ENCODE measurements at regions not wholly inside any gene's neighbourhood (a gene's known extent, or its start where the extent isn't known, plus 50 kb on each side); places are given as distances from the start of the nearest gene placed in this dataset.
"Not testable (repeated sequence)": the region's sequence is repeated elsewhere in the genome, so short reads cannot be mapped to it uniquely, and the experiment has no call there.

DNA sequence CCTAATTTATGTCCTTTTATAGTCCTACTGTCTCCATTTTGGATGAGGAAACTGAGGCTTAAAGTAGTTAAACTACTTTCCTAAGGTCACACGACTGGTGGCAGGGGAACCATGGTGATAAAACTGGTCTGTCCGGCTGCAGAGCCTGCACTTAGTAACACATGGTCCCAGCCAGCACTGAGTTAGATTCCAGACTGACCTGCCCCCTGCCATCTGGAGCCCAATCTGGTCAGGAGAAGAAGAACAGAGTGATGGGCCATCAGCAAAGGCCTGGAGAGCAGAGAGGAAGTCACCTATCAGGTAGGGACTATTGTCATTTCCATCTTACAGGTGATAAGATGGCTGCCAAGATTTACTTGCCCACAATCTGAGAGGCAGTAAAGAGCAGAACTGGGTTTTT, 86.6 kb upstream of the SLC25A48 start:
- no peak for ATAC-seq
- Histone ChIP-seq H3K36me3 (no peaks in the 10 kb centered on the region), H3K27me3 (no peaks in the 10 kb centered on the region), H3K27ac (no peak overlapping the region), H3K4me1 (no peaks in the 10 kb centered on the region), H3K4me3 (no peak overlapping the region), H3K9me3 (no peaks in the 10 kb centered on the region)
- 31% methylated on average over 2 of the region's 2 CpGs for WGBS (ENCODE audit: insufficient coverage, low coverage, low lambda C conversion rate, missing lambda C conversion rate)
- TF ChIP-seq POLR2A (IDR thresholded peaks at IDR 0.05), result no peak
- TF ChIP-seq, protein P1, sequence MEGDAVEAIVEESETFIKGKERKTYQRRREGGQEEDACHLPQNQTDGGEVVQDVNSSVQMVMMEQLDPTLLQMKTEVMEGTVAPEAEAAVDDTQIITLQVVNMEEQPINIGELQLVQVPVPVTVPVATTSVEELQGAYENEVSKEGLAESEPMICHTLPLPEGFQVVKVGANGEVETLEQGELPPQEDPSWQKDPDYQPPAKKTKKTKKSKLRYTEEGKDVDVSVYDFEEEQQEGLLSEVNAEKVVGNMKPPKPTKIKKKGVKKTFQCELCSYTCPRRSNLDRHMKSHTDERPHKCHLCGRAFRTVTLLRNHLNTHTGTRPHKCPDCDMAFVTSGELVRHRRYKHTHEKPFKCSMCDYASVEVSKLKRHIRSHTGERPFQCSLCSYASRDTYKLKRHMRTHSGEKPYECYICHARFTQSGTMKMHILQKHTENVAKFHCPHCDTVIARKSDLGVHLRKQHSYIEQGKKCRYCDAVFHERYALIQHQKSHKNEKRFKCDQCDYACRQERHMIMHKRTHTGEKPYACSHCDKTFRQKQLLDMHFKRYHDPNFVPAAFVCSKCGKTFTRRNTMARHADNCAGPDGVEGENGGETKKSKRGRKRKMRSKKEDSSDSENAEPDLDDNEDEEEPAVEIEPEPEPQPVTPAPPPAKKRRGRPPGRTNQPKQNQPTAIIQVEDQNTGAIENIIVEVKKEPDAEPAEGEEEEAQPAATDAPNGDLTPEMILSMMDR (IDR thresholded peaks at IDR 0.05), result no peak
- intact Hi-C loops (cut with DNase I), result no loop called here
- no peak for DNase-seq

DNA sequence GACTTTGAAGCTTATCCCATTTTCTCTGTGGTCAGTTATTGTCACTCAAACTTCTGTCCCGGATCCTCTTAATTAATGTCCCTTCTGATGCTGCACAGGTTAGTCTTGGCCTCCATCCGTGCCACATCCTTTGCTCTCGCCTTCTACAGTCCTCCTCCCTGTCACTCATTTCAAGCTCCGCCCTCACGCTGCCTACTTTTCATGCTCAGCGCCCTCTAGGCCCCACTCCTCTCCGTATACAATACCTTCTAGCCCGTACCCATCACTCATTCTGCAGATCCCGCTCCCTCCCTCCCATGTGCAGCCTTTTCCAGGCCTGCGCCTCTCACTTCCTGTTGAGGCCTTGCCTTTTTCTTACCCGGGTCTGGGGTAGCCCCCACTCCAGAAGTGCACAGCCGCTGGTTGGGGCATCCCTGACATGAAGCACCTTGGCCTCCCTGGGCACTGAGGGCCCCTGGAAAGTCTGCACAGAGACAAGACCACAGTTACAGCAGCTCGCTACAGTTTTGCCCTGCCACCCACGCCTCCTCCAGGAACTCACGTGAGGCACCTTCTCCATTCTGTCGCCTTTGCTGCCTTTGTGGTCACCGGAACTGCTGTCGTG, 88.5 kb upstream of the SLC25A48 start:
- TF ChIP-seq, protein P1 (IDR thresholded peaks at IDR 0.05), result no peak
- no peak for TF ChIP-seq POLR2A (IDR thresholded peaks at IDR 0.05)
- H3K4me3 ChIP-seq, result no peak overlapping the region
- H3K4me1 ChIP-seq, result no peaks in the 10 kb centered on the region
- intact Hi-C loops (cut with DNase I), result no loop called here
- H3K9me3 ChIP-seq, result no peaks in the 10 kb centered on the region
- no peak for ATAC-seq
- no peak overlapping the region for H3K27ac ChIP-seq
- no peak for DNase-seq
- H3K27me3 ChIP-seq, result no peaks in the 10 kb centered on the region
- no peaks in the 10 kb centered on the region for H3K36me3 ChIP-seq
- 79% methylated on average over 14 of the region's 18 CpGs for WGBS (ENCODE audit: insufficient coverage, low coverage, low lambda C conversion rate, missing lambda C conversion rate)

DNA sequence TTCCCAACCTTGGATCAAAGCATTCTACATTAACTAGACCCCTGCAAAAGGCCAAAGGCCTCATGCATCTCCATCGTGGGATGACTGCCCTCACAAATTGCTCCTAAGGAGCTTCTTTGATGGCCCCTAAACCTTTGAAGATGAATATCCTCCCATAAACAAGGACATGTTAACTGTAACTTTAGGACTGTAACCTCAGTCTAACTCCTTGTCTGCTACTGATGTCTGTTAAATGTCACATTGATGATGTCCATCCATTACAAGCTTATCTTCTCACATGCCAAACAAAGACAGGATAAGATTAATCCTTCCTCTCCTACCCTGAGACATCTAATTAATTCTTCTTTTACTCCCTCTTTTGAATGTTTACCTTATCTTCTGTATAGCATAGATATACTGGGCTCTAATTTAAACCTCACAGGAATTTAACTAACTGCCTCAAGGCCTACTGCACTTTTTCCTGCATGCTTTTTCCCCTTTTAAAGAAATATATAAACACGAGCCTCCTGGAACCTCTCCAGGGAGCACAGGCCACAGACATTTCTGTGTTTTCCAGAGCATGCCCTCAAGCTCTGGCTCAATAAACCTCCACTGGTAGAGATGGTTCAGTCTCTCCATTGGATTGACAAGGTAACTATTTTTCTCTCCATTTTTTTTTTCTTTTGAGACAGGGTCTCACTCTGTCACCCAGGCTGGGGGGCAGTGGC, 90.6 kb upstream of the SLC25A48 start:
- no peak for DNase-seq
- ATAC-seq, result peak in 1 of 4 donors; percentile 28
- Histone ChIP-seq H3K27ac (no peak overlapping the region), H3K4me1 (no peaks in the 10 kb centered on the region), H3K4me3 (no peak overlapping the region), H3K27me3 (no peaks in the 10 kb centered on the region), H3K36me3 (no peaks in the 10 kb centered on the region), H3K9me3 (no peaks in the 10 kb centered on the region)
- TF ChIP-seq, protein P1 (IDR thresholded peaks at IDR 0.05), result no peak
- TF ChIP-seq POLR2A (IDR thresholded peaks at IDR 0.05), result no peak
- WGBS (ENCODE audit: insufficient coverage, low coverage, low lambda C conversion rate, missing lambda C conversion rate), result 13% methylated on average over 1 of the region's 2 CpGs
- intact Hi-C loops (cut with DNase I), result no loop called here

DNA sequence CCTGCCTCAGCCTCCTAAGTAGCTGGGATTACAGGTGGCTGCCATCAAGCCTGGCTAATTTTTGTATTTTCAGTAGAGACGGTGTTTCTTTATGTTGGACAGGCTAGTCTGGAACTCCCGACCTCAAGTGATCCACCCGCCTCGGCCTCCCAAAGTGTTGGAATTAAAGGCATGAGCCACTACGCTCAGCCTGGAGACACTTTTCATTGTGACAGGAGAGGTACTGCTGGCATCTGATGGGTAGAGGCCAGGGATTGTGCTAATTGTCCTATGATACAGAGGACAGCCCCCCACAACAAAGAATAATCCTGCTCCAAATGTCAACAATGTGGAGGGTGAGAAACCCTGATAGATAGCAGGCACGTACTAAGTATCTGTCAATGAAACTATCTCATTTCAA, 91.3 kb upstream of the SLC25A48 start:
- 63% methylated on average over 2 of the region's 6 CpGs for WGBS (ENCODE audit: insufficient coverage, low coverage, low lambda C conversion rate, missing lambda C conversion rate)
- no peaks in the 10 kb centered on the region for H3K36me3 ChIP-seq
- intact Hi-C loops (cut with DNase I), result no loop called here
- H3K4me3 ChIP-seq, result no peak overlapping the region
- H3K27ac ChIP-seq, result no peak overlapping the region
- no peaks in the 10 kb centered on the region for H3K9me3 ChIP-seq
- ATAC-seq (no peak), DNase-seq (no peak)
- H3K27me3 ChIP-seq, result no peaks in the 10 kb centered on the region
- TF ChIP-seq, protein P1 (IDR thresholded peaks at IDR 0.05), result no peak
- TF ChIP-seq POLR2A (IDR thresholded peaks at IDR 0.05), result no peak
- no peaks in the 10 kb centered on the region for H3K4me1 ChIP-seq

DNA sequence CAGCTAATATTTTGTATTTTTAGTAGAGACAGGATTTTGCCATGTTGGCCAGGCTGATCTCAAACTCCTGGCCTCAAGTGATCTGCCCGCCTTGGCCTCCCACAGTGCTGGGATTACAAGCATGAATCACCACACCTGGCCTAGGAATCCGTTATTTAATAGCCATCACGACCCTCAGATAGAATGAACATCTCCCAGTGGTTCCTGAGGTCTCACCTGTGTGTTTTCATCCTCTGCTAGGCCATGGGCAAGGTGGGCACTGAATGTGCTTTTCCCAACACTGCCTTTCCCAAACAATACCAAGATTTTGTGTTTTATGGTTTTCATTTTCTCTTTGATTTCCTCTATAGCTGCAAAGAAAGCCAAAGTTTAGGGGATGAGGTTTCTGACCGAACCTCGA, 92.2 kb upstream of the SLC25A48 start:
- DNase-seq; H3K36me3 ChIP-seq; H3K4me1 ChIP-seq; H3K27ac ChIP-seq; H3K27me3 ChIP-seq; H3K4me3 ChIP-seq; ATAC-seq; H3K9me3 ChIP-seq; intact Hi-C loops (cut with DNase I): not testable (repeated sequence)
- WGBS (ENCODE audit: insufficient coverage, low coverage, low lambda C conversion rate, missing lambda C conversion rate), result 72% methylated on average over 5 of the region's 5 CpGs
